Esophagus muscularis mucosa (tissue), 4 donors: ENCODE measurements at regions not wholly inside any gene's neighbourhood (a gene's known extent, or its start where the extent isn't known, plus 50 kb on each side); places are given as distances from the start of the nearest gene placed in this dataset.

Source experiments
- CTCF ChIP-seq, 3 experiments: fragments of 200-600 bp in 2 of 3; fragments of 450-650 bp in 1 of 3; sonication (generic) in 2 of 3; IDR thresholded peaks; one replicate each; pipeline ENCODE4 v1.5.1; 2017 to 2019; ENCODE audit warnings: antibody characterized with exemption in 3 of 3, mild to moderate bottlenecking in 2 of 3, moderate library complexity in 1 of 3
- EP300 ChIP-seq: sonication (generic); formaldehyde crosslinking; IDR thresholded peaks from one replicate; pipeline ENCODE4 v1.6.1; 2017; ENCODE audit warnings: antibody characterized with exemption
- POLR2A ChIP-seq: fragments of 450-650 bp; IDR thresholded peaks from one replicate; pipeline ENCODE4 v1.6.1; 2017; ENCODE audit warnings: antibody characterized with exemption, moderate library complexity, mild to moderate bottlenecking, low read depth
- POLR2AphosphoS5 ChIP-seq, 2 donors: sonication (generic); formaldehyde crosslinking; IDR thresholded peaks; one replicate each; pipeline ENCODE4 v1.6.1; 2017; ENCODE audit warnings: antibody characterized with exemption in 2 of 2

- TF ChIP-seq POLR2A = no peak
- peak in 1 of 3 experiments; percentile 31 for TF ChIP-seq CTCF (IDR thresholded peaks at IDR 0.05)
- TF ChIP-seq POLR2AphosphoS5 (IDR thresholded peaks at IDR 0.05) = no peak
- TF ChIP-seq EP300 = no peak
Measured at GRCh38 chr9:16257604-16258003, 612.9 kb downstream of the BNC2 start.
